T-cell (primary cell): ENCODE measurements at regions not wholly inside any gene's neighbourhood (a gene's known extent, or its start where the extent isn't known, plus 50 kb on each side); places are given as distances from the start of the nearest gene placed in this dataset.
"Not testable (repeated sequence)": the region's sequence is repeated elsewhere in the genome, so short reads cannot be mapped to it uniquely, and the experiment has no call there.

Experiments
- ATAC-seq, 4 experiments: fragments of 200-7000 bp in 3 of 4; fragments of 150-1000 bp in 1 of 4; cut with Tn5 transposase; replicated peaks in 1 of 4; 1 replicate in 3 of 4; 2 replicates in 1 of 4; pipeline ENCODE4 v1.10.0; 2021; ENCODE audit warnings: moderate library complexity in 3 of 4, mild to moderate bottlenecking in 2 of 4, moderate number of reproducible peaks in 1 of 4
- CTCF ChIA-PET, 2 donors: fragments of 300-600 bp; sonication (Branson Sonifier 250); formaldehyde crosslinking; loops; one replicate each; lab custom pipeline; 2022; ENCODE audit warnings: antibody characterized with exemption in 2 of 2; lab: Charles Lee
- POLR2A ChIA-PET, 2 donors: fragments of 300-600 bp; sonication (Branson Sonifier 250); formaldehyde crosslinking; loops; one replicate each; lab custom pipeline; 2022; ENCODE audit warnings: antibody characterized with exemption in 2 of 2; lab: Charles Lee
- DNase-seq, 35 experiments: peaks; one replicate each; pipeline versions ENCODE4 v3.0.0 to v3.0.0-alpha.2; 2013 to 2023
- H3K27ac ChIP-seq: one replicate; pipeline ENCODE4 v1.5.1; 2013; ENCODE audit warnings: low read length
- H3K27me3 ChIP-seq, 2 experiments: replicated peaks in 1 of 2; 1 replicate in 1 of 2; 2 replicates in 1 of 2; pipeline versions ENCODE4 v1.6.1 to v1.7.0; 2013; ENCODE audit warnings: low read length in 1 of 2, mixed read lengths in 1 of 2; ENCODE audit not compliant: control insufficient read depth in 2 of 2, insufficient read depth in 2 of 2; ENCODE audit errors: extremely low read depth in 1 of 2
- H3K36me3 ChIP-seq, 2 donors: 1 replicate in 1 of 2; 2 replicates in 1 of 2; pipeline versions ENCODE4 v1.6.1 to v1.7.0; 2013; ENCODE audit warnings: low read length in 1 of 2; ENCODE audit not compliant: control insufficient read depth in 2 of 2, insufficient read depth in 1 of 2; ENCODE audit errors: extremely low read depth in 1 of 2
- H3K4me1 ChIP-seq, 2 experiments: 1 replicate in 1 of 2; 2 replicates in 1 of 2; pipeline versions ENCODE4 v1.6.1 to v1.7.0; 2013; ENCODE audit warnings: low read length in 2 of 2, mixed read lengths in 1 of 2; ENCODE audit not compliant: insufficient read depth in 2 of 2, control insufficient read depth in 1 of 2; ENCODE audit errors: extremely low read depth in 1 of 2
- H3K4me3 ChIP-seq, 2 donors: 1 replicate in 1 of 2; 2 replicates in 1 of 2; pipeline versions ENCODE4 v1.5.1 to v1.7.0; 2013; ENCODE audit warnings: mild to moderate bottlenecking in 2 of 2, low read length in 1 of 2, moderate library complexity in 1 of 2; ENCODE audit not compliant: control insufficient read depth in 1 of 2; ENCODE audit errors: extremely low read depth in 1 of 2
- H3K9me3 ChIP-seq: 2 replicates; pipeline ENCODE4 v1.7.0; 2013
- H3K27ac Mint-ChIP-seq, 2 donors: one replicate each; pipeline ENCODE4 v1.8.0; 2020 to 2021; ENCODE audit warnings: mild to moderate bottlenecking in 2 of 2, mixed read lengths in 2 of 2
- H3K27me3 Mint-ChIP-seq, 2 donors: one replicate each; pipeline ENCODE4 v1.8.0; 2021 to 2022; ENCODE audit warnings: mixed read lengths in 2 of 2
- H3K36me3 Mint-ChIP-seq: one replicate; pipeline ENCODE4 v1.8.0; 2021; ENCODE audit warnings: mixed read lengths
- H3K4me1 Mint-ChIP-seq, 3 donors: one replicate each; pipeline ENCODE4 v1.8.0; 2020 to 2022; ENCODE audit warnings: mixed read lengths in 3 of 3, mild to moderate bottlenecking in 1 of 3
- H3K4me3 Mint-ChIP-seq, 3 donors: one replicate each; pipeline ENCODE4 v1.8.0; 2020 to 2022; ENCODE audit warnings: mild to moderate bottlenecking in 3 of 3, mixed read lengths in 3 of 3, moderate library complexity in 3 of 3
- H3K9me3 Mint-ChIP-seq, 3 donors: one replicate each; pipeline ENCODE4 v1.8.0; 2020 to 2022; ENCODE audit warnings: mixed read lengths in 3 of 3
- WGBS: methylation state at CpG from one replicate; pipeline ENCODE4 v1.1.5; 2013; ENCODE audit warnings: missing lambda C conversion rate; ENCODE audit not compliant: insufficient coverage; 5-methylcytosine and 5-hydroxymethylcytosine counted together

- Histone ChIP-seq H3K4me1 (no peaks in the 10 kb centered on the region), H3K36me3 (no peaks in the 10 kb centered on the region), H3K27ac (no peak overlapping the region), H3K4me3 (no peak overlapping the region), H3K9me3 (no peaks in the 10 kb centered on the region), H3K27me3 (no peaks in the 10 kb centered on the region)
- ATAC-seq, result no peak
- ChIA-PET CTCF (interaction anchor here in 1 of 2 donors (0.6 kb wide), 1 partner anchor 14 kb away, joined by 3 read pairs; no protein-coding TSS in a partner anchor), POLR2A (no interaction called here)
- 94% methylated on average over 2 of the region's 7 CpGs for WGBS
- no peaks in the 10 kb centered on the region for H3K36me3 Mint-ChIP-seq
- peaks cover 2 to 10% (median 10%) of the 10 kb centered on the region in 3 donors for H3K9me3 Mint-ChIP-seq
- DNase-seq, result no peak
- no peaks in the 10 kb centered on the region for H3K4me1 Mint-ChIP-seq
- peaks cover 1 to 4% of the 10 kb centered on the region in 2 donors for H3K27me3 Mint-ChIP-seq
- no peak overlapping the region for H3K27ac Mint-ChIP-seq
- H3K4me3 Mint-ChIP-seq, result no peak overlapping the region
These were observed 139.9 kb upstream of the ELL2 start for GRCh38 chr5:96101358-96102089.

- CTCF ChIA-PET, H3K36me3 ChIP-seq, H3K9me3 ChIP-seq, DNase-seq, H3K27ac ChIP-seq, H3K27ac Mint-ChIP-seq, H3K4me1 ChIP-seq, H3K27me3 Mint-ChIP-seq, H3K9me3 Mint-ChIP-seq, H3K4me3 ChIP-seq, POLR2A ChIA-PET, H3K4me1 Mint-ChIP-seq, H3K4me3 Mint-ChIP-seq, ATAC-seq, H3K36me3 Mint-ChIP-seq, H3K27me3 ChIP-seq: not testable (repeated sequence)
These were observed 135.8 kb upstream of the ELL2 start for GRCh38 chr5:96097488-96097887.

- POLR2A ChIA-PET, result no interaction called here
- H3K27ac Mint-ChIP-seq, result no peak overlapping the region
These were observed 135.1 kb upstream of the ELL2 start for GRCh38 chr5:96096724-96097123.

GRCh38 chr5:96094904-96095303, 133.3 kb upstream of the ELL2 start:
- Histone ChIP-seq H3K36me3 (no peaks in the 10 kb centered on the region), H3K4me3 (no peak overlapping the region), H3K27ac (no peak overlapping the region), H3K27me3 (no peaks in the 10 kb centered on the region), H3K9me3 (no peaks in the 10 kb centered on the region), H3K4me1 (no peaks in the 10 kb centered on the region)
- DNase-seq, result no peak
- Mint-ChIP-seq H3K27ac (no peak overlapping the region), H3K36me3 (no peaks in the 10 kb centered on the region), H3K9me3 (peaks cover 2 to 10% (median 10%) of the 10 kb centered on the region in 3 donors), H3K4me3 (no peak overlapping the region), H3K4me1 (no peaks in the 10 kb centered on the region), H3K27me3 (no peaks in the 10 kb centered on the region)
- ChIA-PET POLR2A (interaction anchor here in 1 of 2 donors (0.6 kb wide), 1 partner anchor 17 kb away, joined by 15 read pairs; no protein-coding TSS in a partner anchor), CTCF (interaction anchor here in 1 of 2 donors (0.6 to 0.7 kb wide), 2 partner anchors 241 to 1017 kb away, joined by 7 to 8 read pairs; no protein-coding TSS in a partner anchor)
- no peak for ATAC-seq

More at GRCh38 chr5:96096724-96097123, 135.1 kb upstream of the ELL2 start:
- no peak for DNase-seq
- Histone ChIP-seq H3K27me3 (no peaks in the 10 kb centered on the region), H3K36me3 (no peaks in the 10 kb centered on the region), H3K27ac (no peak overlapping the region), H3K9me3 (no peaks in the 10 kb centered on the region), H3K4me1 (no peaks in the 10 kb centered on the region), H3K4me3 (no peak overlapping the region)
- no CpG with 5 or more reads among the region's 2 CpGs for WGBS
- Mint-ChIP-seq H3K27me3 (no peaks in the 10 kb centered on the region), H3K4me3 (no peak overlapping the region), H3K4me1 (no peaks in the 10 kb centered on the region), H3K9me3 (peaks cover 2 to 10% (median 10%) of the 10 kb centered on the region in 3 donors), H3K36me3 (no peaks in the 10 kb centered on the region)
- no peak for ATAC-seq
- CTCF ChIA-PET, result no interaction called here

- Histone ChIP-seq H3K4me3 (no peak overlapping the region), H3K4me1 (no peaks in the 10 kb centered on the region), H3K27me3 (no peaks in the 10 kb centered on the region), H3K36me3 (no peaks in the 10 kb centered on the region), H3K27ac (no peak overlapping the region), H3K9me3 (no peaks in the 10 kb centered on the region)
- no peaks in the 10 kb centered on the region for H3K4me1 Mint-ChIP-seq
- H3K27me3 Mint-ChIP-seq, result no peaks in the 10 kb centered on the region
- no peak overlapping the region for H3K4me3 Mint-ChIP-seq
- POLR2A ChIA-PET, result no interaction called here
- ATAC-seq, result no peak
- CTCF ChIA-PET, result interaction anchor here in 1 of 2 donors (0.7 kb wide), 1 partner anchor 242 kb away, joined by 7 read pairs; no protein-coding TSS in a partner anchor
- peaks cover 2 to 10% (median 9%) of the 10 kb centered on the region in 3 donors for H3K9me3 Mint-ChIP-seq
- WGBS, result no CpG with 5 or more reads among the region's 1 CpG
- no peak for DNase-seq
- no peaks in the 10 kb centered on the region for H3K36me3 Mint-ChIP-seq
- H3K27ac Mint-ChIP-seq, result no peak overlapping the region
These were observed 132.3 kb upstream of the ELL2 start for GRCh38 chr5:96093890-96094381.

- no peak overlapping the region for H3K4me3 ChIP-seq
- H3K27me3 Mint-ChIP-seq, result no peaks in the 10 kb centered on the region
- H3K27ac ChIP-seq, result no peak overlapping the region
- 100% methylated on average over 3 of the region's 3 CpGs for WGBS
- H3K36me3 ChIP-seq, result no peaks in the 10 kb centered on the region
- H3K9me3 ChIP-seq, result no peaks in the 10 kb centered on the region
- H3K4me1 ChIP-seq, result no peaks in the 10 kb centered on the region
- peaks cover 2 to 6% (median 3%) of the 10 kb centered on the region in 3 donors for H3K9me3 Mint-ChIP-seq
- H3K4me1 Mint-ChIP-seq, result no peaks in the 10 kb centered on the region
- H3K27me3 ChIP-seq, result no peaks in the 10 kb centered on the region
- DNase-seq, result no peak
- no peaks in the 10 kb centered on the region for H3K36me3 Mint-ChIP-seq
- CTCF ChIA-PET, result no interaction called here
- H3K27ac Mint-ChIP-seq, result no peak overlapping the region
- H3K4me3 Mint-ChIP-seq, result no peak overlapping the region
- ATAC-seq, result no peak
- POLR2A ChIA-PET, result no interaction called here
These were observed 131.7 kb upstream of the ELL2 start for GRCh38 chr5:96093340-96093739.
